ENCODE measurements at regions not wholly inside any gene's neighbourhood (a gene's known extent, or its start where the extent isn't known, plus 50 kb on each side); places are given as distances from the start of the nearest gene placed in this dataset.
"Not testable (repeated sequence)": the region's sequence is repeated elsewhere in the genome, so short reads cannot be mapped to it uniquely, and the experiment has no call there.

DNA sequence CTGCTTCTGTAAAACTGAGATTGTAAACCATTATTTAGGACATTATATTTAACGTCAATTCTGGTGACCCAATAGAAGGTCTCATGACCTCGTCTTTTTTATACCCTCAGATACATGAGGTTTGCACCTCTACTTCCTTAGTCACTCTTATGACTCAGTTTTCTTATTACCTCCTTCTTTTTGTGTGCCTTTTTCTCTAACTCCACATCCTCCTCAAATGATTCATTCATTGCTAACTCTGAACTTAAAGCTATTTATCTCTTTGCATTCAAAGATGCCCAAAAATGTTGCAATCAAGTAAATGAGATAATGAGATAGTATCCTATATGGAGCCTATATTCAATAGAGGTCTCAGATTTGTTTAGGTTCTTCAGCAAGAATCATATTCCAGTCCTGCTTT, 121.0 kb upstream of the KYNU start:
- no peak for FAIRE-seq

DNA sequence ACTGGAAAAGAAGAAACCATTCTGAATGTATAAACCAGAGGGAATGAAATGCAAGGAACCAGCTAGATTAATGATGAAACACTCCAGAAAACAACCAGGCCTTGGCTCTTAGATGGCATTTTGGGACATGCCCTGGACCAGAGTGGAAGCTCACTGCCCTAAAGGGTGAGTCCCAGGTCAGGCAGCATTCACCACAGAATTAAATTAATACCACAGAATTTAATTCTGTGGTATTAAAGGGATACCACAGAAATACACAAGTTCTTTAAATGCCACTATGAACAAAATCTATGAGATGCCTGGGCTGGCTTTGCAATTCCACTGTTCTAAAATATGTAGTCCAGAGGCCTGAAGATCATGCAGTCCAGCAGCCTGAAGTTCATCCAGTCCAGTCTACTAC, 122.3 kb upstream of the KYNU start:
- no peak for FAIRE-seq

DNA sequence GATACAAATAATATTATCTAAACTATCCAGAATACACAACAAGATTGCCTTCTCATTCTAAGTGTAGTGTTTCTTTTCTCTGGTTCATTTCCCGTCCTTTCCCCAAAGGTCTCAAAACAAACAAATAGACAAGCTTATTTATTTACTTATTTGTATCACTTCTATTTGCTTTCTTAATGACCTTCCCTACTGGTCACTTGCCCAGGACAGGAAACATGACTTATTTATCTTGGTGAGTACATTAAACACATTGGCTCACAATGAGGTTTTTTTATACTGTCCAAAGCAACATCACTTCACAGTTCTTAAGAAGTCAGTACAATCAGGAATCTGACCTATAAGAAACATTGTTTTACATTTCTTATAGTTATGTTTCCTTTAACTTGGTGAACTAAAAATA, 123.3 kb upstream of the KYNU start:
- no peak for FAIRE-seq

DNA sequence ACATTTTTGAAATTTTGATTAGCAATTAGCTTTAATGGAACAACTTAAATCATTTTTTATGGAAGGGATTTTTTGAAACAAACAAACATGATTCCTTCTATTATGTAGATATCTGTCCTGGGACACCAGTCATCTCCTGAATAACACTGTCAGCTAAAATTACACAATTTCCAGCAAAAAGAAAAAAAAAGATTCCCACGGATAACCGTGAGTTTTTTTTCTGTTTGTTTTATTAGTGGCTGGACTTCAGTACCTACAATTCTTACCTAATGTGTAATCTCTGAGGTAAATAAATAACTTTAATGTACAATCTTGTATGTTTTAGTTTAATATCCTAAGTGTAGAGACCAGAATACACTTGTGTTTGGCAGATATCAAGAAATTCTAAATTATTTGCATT, 126.6 kb upstream of the KYNU start:
- no peak for FAIRE-seq

DNA sequence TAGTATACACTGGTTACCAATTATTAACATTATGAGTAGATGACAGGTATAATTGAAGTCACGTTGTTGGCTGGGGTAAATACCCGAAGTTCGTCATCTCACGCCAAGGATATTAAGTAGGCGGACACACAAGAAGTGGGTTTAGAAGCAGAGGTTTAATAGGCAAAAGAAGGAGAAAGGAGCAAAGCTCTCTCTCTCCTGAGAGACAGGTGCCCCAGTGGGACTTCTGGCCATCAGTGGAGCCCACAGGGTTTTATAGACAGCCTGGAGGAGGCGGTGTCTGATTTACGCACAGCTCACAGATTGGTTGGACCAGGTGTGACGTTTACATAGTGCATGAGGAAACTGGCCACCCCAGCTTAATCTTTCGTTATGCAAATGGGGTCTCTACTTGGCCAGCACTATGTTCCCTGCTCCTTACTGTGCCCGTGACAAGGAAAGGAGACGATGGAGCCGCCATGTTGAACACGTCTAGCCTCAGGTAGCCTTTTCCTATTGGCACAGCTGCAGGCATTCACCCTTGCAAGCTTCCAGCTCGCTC, 128.8 kb upstream of the KYNU start:
- FAIRE-seq = no peak

DNA sequence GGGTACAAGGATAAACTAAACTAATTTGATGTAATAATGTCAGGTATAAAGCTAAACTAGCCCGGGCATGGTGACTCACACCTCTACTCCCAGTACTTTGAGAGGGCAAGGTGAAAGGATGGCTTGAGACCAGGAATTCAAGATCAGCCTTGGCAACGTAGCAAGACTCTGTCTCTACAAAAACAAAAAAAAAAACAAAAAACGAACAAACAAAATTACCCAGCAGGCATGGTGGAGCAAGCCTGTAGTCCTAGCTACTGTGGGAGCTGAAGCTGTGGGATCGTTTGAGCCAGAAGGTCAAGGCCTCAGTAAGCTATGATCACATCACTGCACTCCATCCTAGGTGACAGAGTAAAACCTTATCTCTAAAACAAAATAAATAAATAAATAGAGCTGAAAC, 131.8 kb upstream of the KYNU start:
- no peak for FAIRE-seq

DNA sequence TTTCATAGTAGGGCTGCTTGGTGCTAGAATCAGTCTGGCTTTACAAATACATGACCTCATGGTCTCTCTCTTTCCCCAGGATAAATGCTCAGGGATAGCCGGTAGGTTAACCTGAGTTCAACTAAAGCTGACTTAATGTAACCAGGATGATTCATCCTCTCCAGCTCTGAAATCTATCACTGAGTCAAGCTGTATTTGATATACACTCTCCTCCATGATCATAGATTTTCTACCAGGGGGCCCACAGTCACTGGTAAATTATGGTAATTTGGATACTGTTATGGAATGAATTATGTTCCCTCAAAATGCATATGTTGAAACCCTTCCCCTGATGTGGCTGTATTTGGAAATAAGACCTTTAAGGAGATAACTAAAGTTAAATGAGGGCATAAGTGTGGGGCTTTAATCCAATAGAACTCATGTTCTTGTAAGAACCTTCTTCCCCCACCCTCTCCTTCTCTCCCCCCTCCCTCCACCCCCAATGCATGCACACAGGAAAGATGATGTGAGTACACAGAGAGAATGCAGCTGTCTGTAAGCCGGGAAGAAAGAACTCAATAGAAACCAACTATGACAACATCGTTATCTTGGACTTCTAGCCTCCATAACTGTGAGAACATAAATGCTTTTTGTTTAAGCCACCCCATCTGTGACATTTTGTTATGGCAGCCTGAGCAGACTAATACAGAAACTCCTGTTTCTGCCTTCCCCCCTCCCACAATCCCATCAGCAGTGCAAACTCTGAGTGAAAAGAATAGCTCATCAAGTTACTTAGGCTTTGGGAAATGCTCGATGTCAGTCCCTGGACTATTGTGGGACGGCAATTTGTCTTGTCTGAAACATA, 134.9 kb upstream of the KYNU start:
- no peak for FAIRE-seq

DNA sequence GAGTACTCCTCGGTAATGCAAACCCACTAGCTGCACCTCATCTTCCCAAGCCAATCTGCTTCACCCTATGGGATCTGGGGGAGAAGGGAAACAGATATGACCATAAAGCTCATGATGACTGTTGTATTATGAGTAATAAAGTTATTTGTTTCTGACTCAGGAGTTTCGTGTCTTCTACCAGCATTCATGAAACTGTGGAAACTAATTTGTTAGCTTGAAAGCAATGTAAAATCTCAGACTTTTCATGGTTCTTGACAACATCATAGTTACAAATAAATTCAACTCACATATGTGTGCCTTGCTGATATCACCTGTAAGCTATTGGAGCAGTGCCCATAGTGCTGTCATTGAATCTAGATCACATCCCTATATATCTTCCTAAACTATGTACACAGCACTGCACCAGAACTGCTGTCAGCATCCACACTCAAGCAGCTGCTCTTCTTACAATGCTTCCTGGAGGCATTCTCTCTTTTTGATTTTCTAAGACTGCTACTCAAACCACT, 135.6 kb upstream of the KYNU start:
- FAIRE-seq = no peak

DNA sequence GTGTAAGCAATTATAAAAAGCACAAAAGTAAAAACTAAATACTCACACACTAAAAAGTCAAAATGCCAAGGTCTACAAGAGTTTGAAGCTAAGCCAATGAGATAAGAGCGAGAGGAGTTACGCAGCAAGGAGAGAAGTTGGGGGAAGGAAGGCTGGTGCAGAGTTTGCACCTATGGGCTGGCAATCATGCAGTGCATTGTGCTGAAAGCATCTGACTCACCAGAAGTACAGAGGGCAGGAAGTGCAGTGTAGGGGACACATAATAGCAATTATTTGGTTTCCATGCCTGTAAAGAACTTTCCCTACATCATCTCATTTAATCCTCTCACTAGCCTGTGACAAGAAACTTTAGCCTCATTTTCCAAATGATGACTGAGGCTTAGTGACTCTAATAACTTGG, 142.7 kb upstream of the KYNU start:
- no peak for FAIRE-seq

DNA sequence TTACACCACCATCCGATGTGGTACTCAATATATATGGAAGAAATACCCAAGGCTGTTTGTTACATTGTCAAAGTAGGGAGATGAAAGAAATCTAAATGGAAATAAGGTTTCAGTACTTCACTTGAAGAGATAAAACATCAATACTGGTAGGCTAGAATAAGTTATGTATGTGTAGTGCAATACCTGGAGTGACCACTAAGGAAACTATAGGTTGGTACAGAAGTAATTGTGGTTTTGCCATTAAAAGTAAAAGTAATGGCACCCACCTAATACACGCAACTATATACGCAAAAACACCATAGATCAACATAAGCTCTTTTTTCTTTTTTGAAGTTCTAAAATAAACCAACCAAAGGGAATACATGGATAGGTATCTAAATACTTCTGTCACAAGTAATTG, 143.2 kb upstream of the KYNU start:
- FAIRE-seq = no peak

DNA sequence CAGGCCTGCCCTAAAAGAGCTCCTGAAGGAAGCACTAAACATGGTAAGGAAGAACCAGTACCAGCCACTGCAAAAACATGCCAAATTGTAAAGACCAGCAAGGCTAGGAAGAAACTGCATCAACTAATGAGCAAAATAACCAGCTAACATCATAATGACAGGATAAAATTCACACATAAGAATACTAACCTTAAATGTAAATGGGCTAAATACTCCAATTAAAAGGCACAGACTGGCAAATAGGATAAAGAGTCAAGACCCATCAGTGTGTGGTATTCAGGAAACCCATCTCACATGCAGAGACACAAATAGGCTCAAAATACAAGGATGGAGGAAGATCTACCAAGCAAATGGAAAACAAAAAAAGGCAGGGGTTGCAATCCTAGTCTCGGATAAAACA, 147.7 kb upstream of the KYNU start:
- not testable (repeated sequence) for FAIRE-seq

DNA sequence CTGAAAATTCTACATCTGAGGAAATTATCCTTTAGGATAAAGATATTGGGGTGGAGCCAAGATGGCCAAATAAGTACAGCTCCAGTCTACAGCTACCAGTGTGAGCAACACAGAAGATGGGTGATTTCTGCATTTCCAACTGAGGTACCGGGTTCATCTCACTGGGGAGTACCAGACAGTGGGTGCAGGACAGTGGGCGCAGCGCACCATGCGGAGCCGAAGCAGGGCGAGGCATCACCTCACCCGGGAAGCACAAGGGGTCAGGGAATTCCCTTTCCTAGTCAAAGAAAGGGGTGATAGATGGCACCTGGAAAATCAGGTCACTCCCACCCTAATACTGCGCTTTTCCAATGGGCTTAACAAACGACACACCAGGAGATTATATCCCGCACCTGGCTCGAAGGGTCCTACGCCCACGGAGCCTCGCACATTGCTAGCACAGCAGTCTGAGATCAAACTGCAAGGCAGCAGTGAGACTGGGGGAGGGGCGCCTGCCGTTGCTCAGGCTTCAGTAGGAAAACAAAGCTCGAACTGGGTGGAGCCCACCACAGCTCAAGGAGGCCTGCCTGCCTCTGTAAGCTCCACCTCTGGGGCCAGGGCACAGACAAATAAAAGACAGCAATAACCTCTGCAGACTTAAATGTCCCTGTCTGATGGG, 149.5 kb upstream of the KYNU start:
- FAIRE-seq = not testable (repeated sequence)

DNA sequence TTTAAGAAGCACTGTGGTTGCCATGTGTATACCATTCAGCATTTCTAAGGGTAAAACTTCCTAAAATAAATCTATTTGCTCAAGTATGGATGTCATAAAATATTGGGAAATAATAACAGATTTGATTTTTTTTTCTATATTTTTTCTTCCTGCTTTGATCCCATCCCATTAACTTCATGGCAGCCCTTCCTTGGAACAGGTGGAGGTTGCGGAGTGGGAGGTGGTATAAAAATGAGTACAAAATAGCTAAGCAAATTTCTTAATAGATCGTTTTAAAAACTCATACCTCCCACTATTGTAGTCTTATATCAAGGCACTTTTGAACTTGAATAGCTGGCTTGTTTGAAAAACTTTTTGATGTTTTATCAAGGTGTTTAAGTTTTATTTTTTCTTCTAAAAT, 152.1 kb upstream of the KYNU start:
- no peak for FAIRE-seq

DNA sequence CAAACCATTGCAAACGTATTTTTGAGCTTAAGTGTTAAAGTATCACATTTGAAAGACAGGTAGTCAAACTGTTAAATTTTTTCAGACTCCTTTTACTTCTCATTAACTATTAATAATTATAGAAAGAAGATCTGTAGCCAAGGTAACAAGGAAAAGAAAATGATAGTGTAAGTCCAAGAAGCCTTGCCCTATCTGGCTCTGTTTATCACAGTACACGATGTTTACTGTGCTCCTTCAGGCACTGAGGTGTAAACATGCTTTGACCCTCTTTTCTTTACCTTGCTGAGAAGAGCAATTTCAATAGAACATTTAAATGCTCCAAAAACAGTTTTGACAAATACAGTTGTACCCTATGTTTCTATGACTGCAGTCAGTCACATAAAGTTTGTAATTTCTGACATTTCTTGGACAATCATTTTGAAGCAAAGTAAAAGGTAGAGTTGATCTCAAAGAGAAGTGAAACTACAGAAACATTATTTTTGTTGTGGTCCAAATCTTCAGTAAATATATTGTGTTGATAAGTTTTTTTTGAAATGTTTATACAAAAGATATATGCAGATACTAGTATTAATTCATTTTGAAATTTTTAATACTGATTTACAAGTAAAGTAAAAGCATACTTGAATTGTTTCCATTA, 152.6 kb upstream of the KYNU start:
- FAIRE-seq = no peak

DNA sequence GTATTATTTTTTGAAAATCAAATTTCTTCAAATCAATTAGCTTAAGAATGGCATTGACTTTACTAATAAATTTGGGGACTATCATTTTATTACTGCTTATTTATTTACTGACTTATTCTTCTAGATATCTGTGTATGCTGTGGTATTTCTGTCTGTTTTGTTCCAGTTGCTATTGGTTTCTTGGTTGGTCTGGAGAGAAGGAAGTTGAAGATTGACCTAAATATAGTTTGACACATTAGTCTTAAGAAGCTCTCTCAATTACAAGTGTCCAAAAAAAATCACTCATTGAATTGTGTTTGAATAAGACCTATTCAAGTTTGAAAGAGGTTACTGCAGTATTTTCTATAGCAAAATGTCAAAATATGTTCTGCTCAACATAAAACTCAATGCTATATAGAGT, 153.3 kb upstream of the KYNU start:
- FAIRE-seq = no peak

DNA sequence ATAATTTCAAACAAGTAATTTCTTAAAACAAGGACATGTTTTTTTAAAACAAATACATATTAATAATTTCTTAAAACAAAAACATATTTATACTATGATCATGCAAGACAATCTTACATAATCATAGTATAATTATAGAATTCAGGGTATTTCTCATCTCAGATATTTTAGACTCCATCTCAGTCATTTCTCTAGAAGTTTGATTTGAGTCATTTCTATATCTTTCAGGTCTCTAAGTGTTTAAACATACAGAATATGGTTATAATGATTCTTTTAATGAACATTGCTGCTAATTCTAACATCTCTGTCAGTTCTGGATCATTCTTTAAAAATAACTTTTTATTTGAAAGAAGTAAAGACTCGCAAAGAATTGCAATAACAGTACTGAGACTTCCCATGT, 154.2 kb upstream of the KYNU start:
- FAIRE-seq = peak; percentile 50

DNA sequence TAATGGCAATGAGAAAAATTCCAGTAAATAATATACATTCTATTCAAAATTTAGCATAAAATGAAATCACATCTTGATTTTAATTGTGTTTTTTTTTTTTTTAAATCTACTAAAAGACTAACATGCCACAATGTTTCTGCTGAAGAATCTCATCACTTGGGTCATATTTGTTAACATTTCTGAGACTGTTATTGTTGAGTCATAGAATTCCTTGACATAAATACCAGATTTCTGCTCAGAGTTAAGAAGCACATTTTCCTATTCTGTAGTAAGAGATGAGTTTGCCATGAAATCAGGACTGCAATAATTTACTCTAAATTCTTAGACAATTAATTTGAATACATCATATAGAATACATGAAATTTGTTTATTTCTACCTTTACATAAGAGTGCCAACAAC, 154.9 kb upstream of the KYNU start:
- FAIRE-seq = no peak

DNA sequence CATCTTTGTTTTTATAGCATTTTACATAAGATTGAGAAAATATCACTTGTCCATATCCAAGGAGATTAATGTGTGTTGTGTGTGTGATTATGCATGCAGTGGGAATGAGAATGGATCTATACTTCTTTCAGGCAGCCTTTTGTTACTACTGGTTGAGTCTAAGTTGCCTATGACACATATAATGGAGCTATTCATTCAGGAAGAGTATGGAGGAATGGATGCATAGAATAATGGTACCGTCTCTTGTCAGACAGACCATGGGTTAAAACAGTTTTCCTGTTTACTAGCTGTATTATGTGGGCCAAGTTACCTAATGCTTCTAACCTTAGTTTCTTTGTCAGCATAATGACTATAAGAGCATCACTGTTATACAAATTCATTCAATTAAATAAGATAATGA, 155.4 kb upstream of the KYNU start:
- FAIRE-seq = no peak

DNA sequence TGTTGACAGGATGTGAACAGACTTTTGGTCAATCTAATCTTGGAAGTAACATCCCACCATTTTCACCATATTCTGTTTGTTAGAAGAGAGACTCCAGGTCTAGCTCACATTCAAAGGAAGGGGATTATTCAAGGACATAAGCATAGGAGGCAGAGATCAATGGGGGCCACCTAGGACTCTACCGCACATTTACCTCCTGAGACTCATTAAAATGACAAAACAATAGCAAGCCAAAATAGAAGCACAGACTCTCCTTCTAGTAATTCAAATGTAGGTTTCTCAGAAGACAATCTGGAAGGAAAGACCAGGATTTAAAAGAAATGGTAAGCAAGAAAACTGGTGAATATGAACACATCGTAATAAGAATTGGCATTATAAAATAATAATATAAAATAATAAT, 156.4 kb upstream of the KYNU start:
- FAIRE-seq = no peak

DNA sequence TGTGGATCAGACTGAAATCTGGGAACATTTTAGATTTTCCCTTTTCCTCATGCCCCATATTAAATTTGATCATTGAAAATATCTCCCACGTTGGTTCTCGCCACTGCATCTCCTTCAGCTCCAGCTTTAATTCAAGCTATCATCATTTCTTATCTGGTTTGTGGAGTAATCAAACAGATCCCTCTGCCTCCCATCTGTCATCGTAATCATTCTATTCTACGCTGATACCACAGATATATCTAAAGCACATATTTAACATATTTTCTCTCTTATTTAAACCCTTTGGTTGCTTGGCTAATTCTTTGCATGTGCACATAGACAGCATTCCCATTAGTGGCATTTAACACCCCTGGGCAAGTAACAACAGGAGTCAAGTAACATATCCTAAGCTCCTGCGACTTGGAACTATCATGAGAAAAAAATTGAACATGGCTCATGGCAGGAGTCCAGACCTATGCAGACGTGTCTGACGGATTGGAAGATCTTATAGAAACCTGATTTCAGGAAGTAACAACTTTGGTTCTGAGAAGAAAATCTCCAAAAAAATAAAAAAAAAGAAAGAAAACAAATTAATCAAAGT, 158.8 kb upstream of the KYNU start:
- FAIRE-seq = no peak

DNA sequence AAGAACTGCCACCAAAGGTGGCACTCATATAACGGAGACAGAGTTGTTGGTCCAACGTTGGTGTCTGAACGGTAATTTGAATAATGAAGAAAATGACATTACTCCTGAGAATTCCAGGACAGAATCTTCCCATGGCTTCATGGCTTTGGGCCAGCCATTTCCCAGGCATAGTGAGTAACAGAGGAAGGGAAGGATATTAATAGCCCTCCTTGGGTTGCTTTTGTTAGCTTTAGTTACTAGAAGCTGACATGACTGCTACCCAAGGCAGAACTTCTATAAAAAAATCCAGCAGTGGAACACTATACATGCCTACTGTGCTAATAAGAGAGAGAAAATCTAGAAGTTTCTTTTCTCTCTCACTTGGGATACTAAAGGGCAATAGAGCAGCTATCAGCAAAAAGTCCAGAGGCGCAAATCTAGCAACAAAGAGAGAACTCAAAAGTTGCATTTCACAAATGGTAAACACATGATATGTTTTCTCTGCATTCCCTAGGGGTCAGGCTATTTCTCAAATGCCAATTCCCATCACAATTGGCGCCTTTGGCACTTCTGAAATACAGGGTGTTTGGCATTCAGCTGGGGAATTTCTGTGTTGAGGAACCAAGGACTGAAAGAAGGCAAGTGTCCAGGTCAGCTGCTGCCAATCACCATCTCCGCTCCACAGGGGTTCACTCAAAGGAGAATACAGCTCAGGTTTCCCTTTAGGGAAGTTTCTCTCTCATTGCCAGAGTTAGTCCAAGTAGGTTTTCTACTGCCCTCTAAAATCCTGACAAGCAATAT, 160.8 kb upstream of the KYNU start:
- FAIRE-seq = no peak

DNA sequence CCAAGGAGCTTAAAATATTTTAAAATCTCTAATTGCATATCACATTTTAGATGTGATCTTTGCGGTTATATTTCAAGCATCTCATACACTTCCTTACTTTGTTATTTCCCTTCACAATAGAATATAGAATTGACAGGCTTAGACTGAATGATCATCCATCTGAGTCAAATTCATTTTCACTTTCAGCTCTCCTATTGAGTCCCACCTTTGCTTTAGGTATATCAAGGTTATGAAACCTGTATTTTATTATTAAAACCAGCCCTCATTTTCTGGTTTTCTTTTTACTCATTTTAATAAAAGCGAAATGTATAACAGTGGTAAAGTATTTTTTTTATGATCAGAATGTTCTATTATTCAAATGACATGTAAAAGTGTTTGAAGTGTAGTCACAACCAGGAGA, 162.9 kb upstream of the KYNU start:
- FAIRE-seq = no peak

DNA sequence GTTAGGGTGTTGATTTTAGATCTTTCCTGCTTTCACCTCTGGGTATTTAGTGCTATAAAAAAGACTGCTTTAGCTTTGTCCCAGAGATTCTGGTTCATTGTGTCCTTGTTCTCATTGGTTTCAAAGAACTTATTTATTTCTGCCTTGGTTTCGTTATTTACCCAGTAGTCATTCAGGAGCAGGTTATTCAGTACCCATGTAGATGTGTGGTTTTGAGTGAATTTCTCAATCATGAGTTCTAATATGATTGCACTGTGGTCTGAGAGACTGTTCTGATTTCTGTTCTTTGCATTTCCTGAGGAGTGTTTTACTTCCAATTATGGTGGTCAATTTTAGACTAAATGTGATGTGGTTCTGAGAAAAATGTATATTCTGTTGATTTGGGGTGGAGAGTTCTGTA, 167.1 kb upstream of the KYNU start:
- no peak for FAIRE-seq

All from TTC549 (cell line).